Upper lobe of left lung (tissue), 4 donors: ENCODE measurements at regions not wholly inside any gene's neighbourhood (a gene's known extent, or its start where the extent isn't known, plus 50 kb on each side); places are given as distances from the start of the nearest gene placed in this dataset.

ENCODE experiments used
- CTCF ChIP-seq, 6 experiments: fragments of 450-650 bp in 4 of 6; fragments of 200-600 bp in 2 of 6; sonication (generic) in 2 of 6; IDR thresholded peaks; one replicate each; pipeline ENCODE4 v1.5.1; 2016 to 2019; ENCODE audit warnings: antibody characterized with exemption in 6 of 6
- EP300 ChIP-seq, 4 donors: sonication (generic); formaldehyde crosslinking; IDR thresholded peaks; one replicate each; pipeline ENCODE4 v1.5.1; 2017; ENCODE audit warnings: antibody characterized with exemption in 4 of 4, control low read depth in 2 of 4
- POLR2A ChIP-seq, 4 donors: fragments of 450-650 bp; IDR thresholded peaks; one replicate each; pipeline ENCODE4 v1.5.1; 2016 to 2017; ENCODE audit warnings: antibody characterized with exemption in 4 of 4, mild to moderate bottlenecking in 2 of 4

- TF ChIP-seq CTCF (IDR thresholded peaks at IDR 0.05) (no peak), EP300 (IDR thresholded peaks at IDR 0.05) (no peak), POLR2A (IDR thresholded peaks at IDR 0.05) (no peak)
Observed at GRCh38 chr6:133834472-133835170, 54.3 kb upstream of the TCF21 start.
